ENCODE measurements at regions not wholly inside any gene's neighbourhood (a gene's known extent, or its start where the extent isn't known, plus 50 kb on each side); places are given as distances from the start of the nearest gene placed in this dataset.

DNA sequence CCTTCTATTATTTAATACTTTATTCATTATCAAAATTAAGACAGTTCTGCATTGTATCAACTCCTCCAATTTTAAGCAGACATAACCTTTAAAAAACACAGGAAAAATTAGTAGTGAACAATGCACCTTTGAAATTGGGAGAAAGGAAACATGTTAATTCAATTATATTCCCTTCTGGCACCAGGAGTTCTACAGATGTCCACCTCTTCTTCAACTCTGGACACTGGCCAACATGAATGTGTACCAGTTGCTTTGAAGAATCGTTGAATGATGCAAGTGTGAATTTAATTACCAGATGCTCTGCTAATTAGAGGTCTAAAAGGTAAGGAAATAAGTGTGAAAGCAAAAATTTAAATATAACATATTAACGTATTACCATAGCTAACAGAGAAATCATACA is 206.7 kb upstream of the IGFBP3 start:
- TF ChIP-seq, protein P1, sequence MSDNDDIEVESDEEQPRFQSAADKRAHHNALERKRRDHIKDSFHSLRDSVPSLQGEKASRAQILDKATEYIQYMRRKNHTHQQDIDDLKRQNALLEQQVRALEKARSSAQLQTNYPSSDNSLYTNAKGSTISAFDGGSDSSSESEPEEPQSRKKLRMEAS (IDR thresholded peaks at IDR 0.05): no peak
- TF ChIP-seq, protein P2, sequence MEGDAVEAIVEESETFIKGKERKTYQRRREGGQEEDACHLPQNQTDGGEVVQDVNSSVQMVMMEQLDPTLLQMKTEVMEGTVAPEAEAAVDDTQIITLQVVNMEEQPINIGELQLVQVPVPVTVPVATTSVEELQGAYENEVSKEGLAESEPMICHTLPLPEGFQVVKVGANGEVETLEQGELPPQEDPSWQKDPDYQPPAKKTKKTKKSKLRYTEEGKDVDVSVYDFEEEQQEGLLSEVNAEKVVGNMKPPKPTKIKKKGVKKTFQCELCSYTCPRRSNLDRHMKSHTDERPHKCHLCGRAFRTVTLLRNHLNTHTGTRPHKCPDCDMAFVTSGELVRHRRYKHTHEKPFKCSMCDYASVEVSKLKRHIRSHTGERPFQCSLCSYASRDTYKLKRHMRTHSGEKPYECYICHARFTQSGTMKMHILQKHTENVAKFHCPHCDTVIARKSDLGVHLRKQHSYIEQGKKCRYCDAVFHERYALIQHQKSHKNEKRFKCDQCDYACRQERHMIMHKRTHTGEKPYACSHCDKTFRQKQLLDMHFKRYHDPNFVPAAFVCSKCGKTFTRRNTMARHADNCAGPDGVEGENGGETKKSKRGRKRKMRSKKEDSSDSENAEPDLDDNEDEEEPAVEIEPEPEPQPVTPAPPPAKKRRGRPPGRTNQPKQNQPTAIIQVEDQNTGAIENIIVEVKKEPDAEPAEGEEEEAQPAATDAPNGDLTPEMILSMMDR (IDR thresholded peaks at IDR 0.05; ENCODE audit: low read depth, low read length, missing input control): no peak
- TF ChIP-seq EGR1 (IDR thresholded peaks at IDR 0.05; ENCODE audit: low read depth in 2 of 2) (no peak), JUND (IDR thresholded peaks at IDR 0.05) (no peak), RAD21 (IDR thresholded peaks at IDR 0.05) (no peak), NR2F2 (IDR thresholded peaks at IDR 0.05) (no peak), YY1 (IDR thresholded peaks at IDR 0.05) (no peak), FOXA2 (IDR thresholded peaks at IDR 0.05) (no peak), TAF1 (conservative IDR thresholded peaks at IDR 0.05) (no peak)
- TF ChIP-seq, protein P3, sequence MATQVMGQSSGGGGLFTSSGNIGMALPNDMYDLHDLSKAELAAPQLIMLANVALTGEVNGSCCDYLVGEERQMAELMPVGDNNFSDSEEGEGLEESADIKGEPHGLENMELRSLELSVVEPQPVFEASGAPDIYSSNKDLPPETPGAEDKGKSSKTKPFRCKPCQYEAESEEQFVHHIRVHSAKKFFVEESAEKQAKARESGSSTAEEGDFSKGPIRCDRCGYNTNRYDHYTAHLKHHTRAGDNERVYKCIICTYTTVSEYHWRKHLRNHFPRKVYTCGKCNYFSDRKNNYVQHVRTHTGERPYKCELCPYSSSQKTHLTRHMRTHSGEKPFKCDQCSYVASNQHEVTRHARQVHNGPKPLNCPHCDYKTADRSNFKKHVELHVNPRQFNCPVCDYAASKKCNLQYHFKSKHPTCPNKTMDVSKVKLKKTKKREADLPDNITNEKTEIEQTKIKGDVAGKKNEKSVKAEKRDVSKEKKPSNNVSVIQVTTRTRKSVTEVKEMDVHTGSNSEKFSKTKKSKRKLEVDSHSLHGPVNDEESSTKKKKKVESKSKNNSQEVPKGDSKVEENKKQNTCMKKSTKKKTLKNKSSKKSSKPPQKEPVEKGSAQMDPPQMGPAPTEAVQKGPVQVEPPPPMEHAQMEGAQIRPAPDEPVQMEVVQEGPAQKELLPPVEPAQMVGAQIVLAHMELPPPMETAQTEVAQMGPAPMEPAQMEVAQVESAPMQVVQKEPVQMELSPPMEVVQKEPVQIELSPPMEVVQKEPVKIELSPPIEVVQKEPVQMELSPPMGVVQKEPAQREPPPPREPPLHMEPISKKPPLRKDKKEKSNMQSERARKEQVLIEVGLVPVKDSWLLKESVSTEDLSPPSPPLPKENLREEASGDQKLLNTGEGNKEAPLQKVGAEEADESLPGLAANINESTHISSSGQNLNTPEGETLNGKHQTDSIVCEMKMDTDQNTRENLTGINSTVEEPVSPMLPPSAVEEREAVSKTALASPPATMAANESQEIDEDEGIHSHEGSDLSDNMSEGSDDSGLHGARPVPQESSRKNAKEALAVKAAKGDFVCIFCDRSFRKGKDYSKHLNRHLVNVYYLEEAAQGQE (IDR thresholded peaks at IDR 0.05): no peak

All from liver (tissue), 3 donors.